Chondrocyte (in vitro differentiated cells): ENCODE measurements at regions not wholly inside any gene's neighbourhood (a gene's known extent, or its start where the extent isn't known, plus 50 kb on each side); places are given as distances from the start of the nearest gene placed in this dataset.

Source experiments
- DNase-seq: peaks from one replicate; pipeline ENCODE4 v3.0.0; 2021; ENCODE audit warnings: mixed read lengths, low spot score
- H3K27ac Mint-ChIP-seq: one replicate; pipeline ENCODE4 v1.8.0; 2021; ENCODE audit warnings: mild to moderate bottlenecking, moderate library complexity, mixed read lengths; ENCODE audit not compliant: unreplicated experiment
- H3K27me3 Mint-ChIP-seq: 2 replicates; pipeline ENCODE4 v1.8.0; 2021; ENCODE audit warnings: low read depth, mixed read lengths
- H3K36me3 Mint-ChIP-seq: 2 replicates; pipeline ENCODE4 v1.8.0; 2021; ENCODE audit warnings: low read depth, mixed read lengths
- H3K4me1 Mint-ChIP-seq: 2 replicates; pipeline ENCODE4 v1.8.0; 2021; ENCODE audit warnings: low read depth, mild to moderate bottlenecking, mixed read lengths
- H3K4me3 Mint-ChIP-seq: one replicate; pipeline ENCODE4 v1.8.0; 2021; ENCODE audit warnings: mild to moderate bottlenecking, moderate library complexity, mixed read lengths; ENCODE audit not compliant: unreplicated experiment
- H3K9me3 Mint-ChIP-seq: 2 replicates; pipeline ENCODE4 v1.8.0; 2021; ENCODE audit warnings: low read depth, mixed read lengths
- CTCF ChIP-seq: fragments of 200-600 bp; sonication (generic); IDR thresholded peaks from 2 replicates; pipeline ENCODE4 v1.5.0; 2021; ENCODE audit warnings: antibody characterized with exemption, mild to moderate bottlenecking, moderate library complexity

GRCh38 chr2:177010146-177010545 is 202.4 kb upstream of the HNRNPA3 start:
- H3K4me1 Mint-ChIP-seq, result no peaks in the 10 kb centered on the region
- TF ChIP-seq CTCF, result no peak
- DNase-seq, result no peak
- H3K27me3 Mint-ChIP-seq, result peaks cover 6% of the 10 kb centered on the region
- no peak overlapping the region for H3K4me3 Mint-ChIP-seq
- H3K27ac Mint-ChIP-seq, result no peak overlapping the region
- H3K36me3 Mint-ChIP-seq, result peaks cover 1% of the 10 kb centered on the region
- H3K9me3 Mint-ChIP-seq, result peaks cover 13% of the 10 kb centered on the region

GRCh38 chr2:177010861-177011260 is 201.7 kb upstream of the HNRNPA3 start:
- Mint-ChIP-seq H3K36me3 (peaks cover 1% of the 10 kb centered on the region), H3K4me1 (no peaks in the 10 kb centered on the region), H3K9me3 (peaks cover 12% of the 10 kb centered on the region), H3K4me3 (no peak overlapping the region), H3K27me3 (peaks cover 6% of the 10 kb centered on the region), H3K27ac (no peak overlapping the region)
- no peak for DNase-seq
- TF ChIP-seq CTCF, result no peak

DNA sequence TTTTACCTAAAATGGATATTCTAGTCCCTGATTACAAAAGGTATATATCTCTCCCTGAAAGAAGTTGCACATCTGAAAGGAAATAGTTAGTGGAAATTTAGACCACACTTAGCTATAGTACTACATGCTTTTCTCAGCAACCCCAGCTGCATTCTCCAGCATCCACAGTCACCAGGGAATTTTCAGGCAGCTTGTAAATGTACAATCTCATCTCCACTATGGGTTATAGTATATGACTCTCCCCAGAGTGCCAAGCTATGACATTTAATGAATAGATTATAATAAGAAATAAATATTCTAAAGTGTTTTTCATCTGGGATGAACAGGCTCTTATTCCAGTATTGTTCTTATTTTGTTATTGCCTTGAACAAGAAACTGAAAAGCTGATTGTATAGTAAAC is 197.6 kb upstream of the HNRNPA3 start:
- no peak overlapping the region for H3K4me3 Mint-ChIP-seq
- H3K27me3 Mint-ChIP-seq, result peaks cover 12% of the 10 kb centered on the region
- H3K4me1 Mint-ChIP-seq, result no peaks in the 10 kb centered on the region
- H3K9me3 Mint-ChIP-seq, result no peaks in the 10 kb centered on the region
- no peaks in the 10 kb centered on the region for H3K36me3 Mint-ChIP-seq
- DNase-seq, result no peak
- TF ChIP-seq CTCF, result no peak
- no peak overlapping the region for H3K27ac Mint-ChIP-seq

GRCh38 chr2:177015356-177015923 is 197.2 kb upstream of the HNRNPA3 start:
- H3K36me3 Mint-ChIP-seq, result no peaks in the 10 kb centered on the region
- H3K4me1 Mint-ChIP-seq, result no peaks in the 10 kb centered on the region
- peaks cover 12% of the 10 kb centered on the region for H3K27me3 Mint-ChIP-seq
- H3K9me3 Mint-ChIP-seq, result no peaks in the 10 kb centered on the region
- H3K27ac Mint-ChIP-seq, result no peak overlapping the region
- no peak for DNase-seq
- TF ChIP-seq CTCF, result no peak
- no peak overlapping the region for H3K4me3 Mint-ChIP-seq

DNA sequence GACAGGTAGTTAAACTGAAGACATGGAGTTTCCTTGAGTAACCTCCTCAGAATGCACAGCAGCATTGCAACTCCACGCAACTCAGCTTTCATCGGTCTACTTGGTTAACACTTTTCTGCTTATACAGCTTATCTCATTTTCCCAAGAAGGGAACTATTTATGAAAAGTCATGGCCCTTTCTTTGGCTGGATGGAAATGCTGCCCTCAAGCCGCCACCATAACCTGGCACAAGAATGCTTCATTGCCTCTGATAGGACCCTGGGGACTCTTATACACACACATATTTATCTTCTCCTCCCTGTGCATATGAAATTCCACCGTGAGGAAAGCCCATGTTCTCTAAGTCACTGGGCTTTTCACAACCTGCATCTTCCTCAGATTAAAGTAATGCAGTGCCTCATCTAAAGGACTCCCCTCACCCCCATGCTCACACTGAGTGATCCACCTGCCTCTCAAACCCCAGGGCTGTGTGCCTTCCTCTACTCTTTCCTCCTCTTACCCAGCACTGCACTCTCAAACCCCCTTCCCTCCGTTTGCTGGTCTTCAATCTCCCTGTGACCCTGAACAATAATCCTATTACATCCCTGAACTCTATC is 192.0 kb upstream of the HNRNPA3 start:
- no peaks in the 10 kb centered on the region for H3K9me3 Mint-ChIP-seq
- TF ChIP-seq CTCF, result no peak
- H3K27me3 Mint-ChIP-seq, result peaks cover 19% of the 10 kb centered on the region
- H3K27ac Mint-ChIP-seq, result no peak overlapping the region
- DNase-seq, result no peak
- H3K4me3 Mint-ChIP-seq, result no peak overlapping the region
- H3K4me1 Mint-ChIP-seq, result no peaks in the 10 kb centered on the region
- no peaks in the 10 kb centered on the region for H3K36me3 Mint-ChIP-seq
